ENCODE measurements at regions not wholly inside any gene's neighbourhood (a gene's known extent, or its start where the extent isn't known, plus 50 kb on each side); places are given as distances from the start of the nearest gene placed in this dataset.

GRCh38 chr3:88209356-88209755, 59.6 kb downstream of the C3orf38 start:
- Histone ChIP-seq H3K36me3 (replicated peaks; ENCODE audit: control insufficient read depth, insufficient read depth, low read length) (no peaks in the 10 kb centered on the region), H3K4me3 (ENCODE audit: insufficient read depth, low read depth, low read length) (no peak overlapping the region), H3K27me3 (ENCODE audit: control insufficient read depth, insufficient read depth, low read length) (no peaks in the 10 kb centered on the region)
- no peak for DNase-seq

DNA sequence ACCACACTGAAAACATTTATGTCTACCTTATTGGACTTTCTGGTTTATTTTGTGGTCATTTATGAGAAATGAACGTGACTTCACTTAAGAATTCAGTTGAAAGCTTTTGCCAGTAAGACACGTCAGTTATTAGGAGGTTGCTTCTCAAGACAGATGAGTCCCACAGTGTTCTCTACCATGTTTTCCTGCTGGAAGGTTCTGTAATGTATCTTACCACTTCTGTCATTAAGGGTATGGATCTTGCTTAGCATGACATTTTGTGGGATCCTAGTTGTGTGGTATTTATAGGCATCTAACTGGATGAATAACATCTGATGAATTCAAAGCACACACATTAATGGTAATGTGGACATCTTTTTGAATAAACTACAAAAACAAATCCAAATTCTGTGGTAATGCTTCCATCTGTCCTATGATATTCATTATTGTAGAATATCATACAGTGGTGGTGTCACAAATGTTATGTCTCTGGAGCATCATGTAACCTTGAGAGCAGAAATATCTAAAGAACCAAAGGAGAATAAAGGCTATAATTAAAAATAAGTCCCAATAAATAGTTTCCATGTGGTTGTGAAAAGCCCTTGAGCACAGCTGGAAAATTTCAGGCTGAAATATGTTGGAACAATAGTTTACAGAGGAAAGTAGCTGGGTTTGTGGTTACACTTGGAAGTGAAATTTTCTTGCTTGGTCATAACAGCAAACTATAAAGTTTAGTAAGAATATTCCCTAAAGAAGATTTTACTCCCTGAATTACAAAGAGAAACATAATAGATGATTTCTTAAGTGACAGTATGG, 61.5 kb downstream of the C3orf38 start:
- H3K27me3 ChIP-seq (ENCODE audit: control insufficient read depth, insufficient read depth, low read length): no peaks in the 10 kb centered on the region
- no peak overlapping the region for H3K4me3 ChIP-seq (ENCODE audit: insufficient read depth, low read depth, low read length)
- DNase-seq: no peak
- no peaks in the 10 kb centered on the region for H3K36me3 ChIP-seq (replicated peaks; ENCODE audit: control insufficient read depth, insufficient read depth, low read length)

DNA sequence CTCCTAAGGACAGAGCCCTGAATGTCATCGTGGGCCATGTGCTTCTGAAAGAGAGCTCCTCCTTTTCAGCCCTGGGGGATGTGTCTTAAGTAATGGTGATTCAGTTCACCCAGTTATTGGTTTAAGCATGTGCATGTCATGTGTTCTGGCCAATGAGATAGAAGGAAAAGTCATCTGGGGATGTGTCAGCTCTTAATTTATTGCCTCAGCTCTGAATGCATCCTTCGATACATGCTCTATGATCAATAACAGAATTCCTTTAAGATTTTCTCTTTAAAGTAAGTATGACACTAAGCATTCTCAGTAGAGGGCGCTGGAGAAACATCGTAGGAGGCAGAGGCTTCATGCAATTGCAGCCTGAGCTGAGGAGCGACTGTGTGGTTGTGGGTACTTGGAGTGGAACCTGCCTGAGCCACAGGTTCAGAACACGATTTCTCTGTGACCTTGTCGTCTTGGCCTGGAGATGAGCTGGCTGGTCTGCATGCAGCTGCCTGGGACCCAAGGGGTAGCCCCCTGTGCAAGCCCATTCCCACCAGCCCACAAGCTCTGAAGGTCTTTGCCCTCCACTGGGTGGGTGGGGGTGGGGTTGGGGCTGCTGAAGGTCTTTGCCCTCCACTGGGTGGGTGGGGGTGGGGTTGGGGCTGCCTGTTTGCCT, 69.5 kb downstream of the C3orf38 start:
- H3K27me3 ChIP-seq (ENCODE audit: control insufficient read depth, insufficient read depth, low read length): no peaks in the 10 kb centered on the region
- DNase-seq: peak; percentile 65
- H3K4me3 ChIP-seq (ENCODE audit: insufficient read depth, low read depth, low read length): no peak overlapping the region
- no peaks in the 10 kb centered on the region for H3K36me3 ChIP-seq (replicated peaks; ENCODE audit: control insufficient read depth, insufficient read depth, low read length)

DNA sequence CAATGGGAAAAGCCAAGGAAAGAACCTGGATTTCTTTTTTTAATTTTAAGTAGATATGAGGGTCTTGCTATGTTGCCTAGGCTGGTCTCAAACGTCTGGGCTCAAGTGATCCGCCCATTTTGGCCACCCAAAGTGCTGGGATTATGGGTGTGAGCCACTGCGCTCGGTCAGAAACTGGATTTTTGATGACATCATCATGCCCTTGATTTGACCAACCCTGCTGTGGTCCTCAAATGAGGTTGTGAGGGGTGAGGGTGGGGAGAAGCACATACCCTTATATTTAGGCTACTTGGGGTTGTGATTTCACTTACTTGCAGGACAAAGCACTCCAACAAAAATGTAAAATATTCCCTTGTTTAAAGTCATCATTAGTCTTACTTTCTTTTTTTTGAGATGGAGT, 70.4 kb downstream of the C3orf38 start:
- Histone ChIP-seq H3K27me3 (ENCODE audit: control insufficient read depth, insufficient read depth, low read length) (no peaks in the 10 kb centered on the region), H3K4me3 (ENCODE audit: insufficient read depth, low read depth, low read length) (no peak overlapping the region), H3K36me3 (replicated peaks; ENCODE audit: control insufficient read depth, insufficient read depth, low read length) (no peaks in the 10 kb centered on the region)
- DNase-seq: no peak

- DNase-seq: no peak
Observed at GRCh38 chr3:88221726-88222125, 72.0 kb downstream of the C3orf38 start.

DNA sequence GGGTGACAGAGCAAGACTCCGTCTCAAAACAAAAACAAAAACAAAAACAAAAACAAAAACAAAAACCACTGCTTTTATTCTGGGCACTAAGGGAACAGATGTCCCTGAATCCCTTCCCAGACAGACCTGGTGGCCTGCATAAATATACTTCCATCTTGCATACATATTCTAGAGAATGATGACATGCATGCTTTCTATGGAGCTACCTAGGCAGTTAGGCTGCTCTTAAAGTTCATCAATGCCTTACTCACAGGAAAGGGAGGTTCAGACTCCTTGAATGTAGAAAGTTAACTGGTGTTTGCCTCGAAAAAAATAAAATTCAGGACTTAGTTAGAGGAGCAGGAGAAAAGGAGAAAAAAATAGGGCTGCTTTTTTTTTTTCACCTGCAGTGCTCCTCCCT, 72.6 kb downstream of the C3orf38 start:
- Histone ChIP-seq H3K27me3 (ENCODE audit: control insufficient read depth, insufficient read depth, low read length) (no peaks in the 10 kb centered on the region), H3K4me3 (ENCODE audit: insufficient read depth, low read depth, low read length) (no peak overlapping the region), H3K36me3 (replicated peaks; ENCODE audit: control insufficient read depth, insufficient read depth, low read length) (no peaks in the 10 kb centered on the region)
- DNase-seq: no peak

More at GRCh38 chr3:88221726-88222125, 72.0 kb downstream of the C3orf38 start:
- no peak overlapping the region for H3K4me3 ChIP-seq (ENCODE audit: insufficient read depth, low read depth, low read length)
- no peaks in the 10 kb centered on the region for H3K36me3 ChIP-seq (replicated peaks; ENCODE audit: control insufficient read depth, insufficient read depth, low read length)
- no peaks in the 10 kb centered on the region for H3K27me3 ChIP-seq (ENCODE audit: control insufficient read depth, insufficient read depth, low read length)

DNA sequence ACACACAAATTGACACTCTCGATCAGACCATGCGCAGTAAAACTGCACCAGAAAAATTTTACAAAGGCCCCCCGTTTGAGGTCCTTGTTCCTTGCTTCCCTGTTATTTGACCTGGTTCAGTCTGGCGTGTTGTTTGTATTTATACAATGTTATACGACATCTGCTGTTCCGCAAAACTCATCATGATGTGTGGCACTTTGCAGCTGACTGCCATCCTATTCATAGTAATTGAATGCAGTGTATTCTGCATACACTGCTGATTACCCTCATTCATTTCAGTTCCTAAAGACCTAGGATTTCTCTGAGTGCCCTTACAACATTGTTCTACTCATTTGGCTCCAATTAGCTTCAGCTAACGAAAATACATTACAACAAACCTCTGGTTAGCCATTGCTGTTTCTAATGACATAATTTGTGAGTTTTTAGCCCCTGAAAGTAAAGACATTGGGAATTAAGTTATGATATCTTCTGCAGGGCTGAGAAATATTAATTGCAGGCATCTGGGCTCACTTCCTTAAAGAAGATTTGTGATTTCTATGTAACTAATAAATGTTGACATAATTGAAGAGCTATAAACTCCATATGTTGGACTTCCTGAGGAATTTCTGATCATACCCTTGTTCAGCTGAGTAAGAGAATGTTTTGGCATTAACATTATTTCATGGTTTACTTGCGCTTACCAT, 75.7 kb downstream of the C3orf38 start:
- H3K27me3 ChIP-seq (ENCODE audit: control insufficient read depth, insufficient read depth, low read length): no peaks in the 10 kb centered on the region
- no peak overlapping the region for H3K4me3 ChIP-seq (ENCODE audit: insufficient read depth, low read depth, low read length)
- DNase-seq: no peak
- no peaks in the 10 kb centered on the region for H3K36me3 ChIP-seq (replicated peaks; ENCODE audit: control insufficient read depth, insufficient read depth, low read length)

DNA sequence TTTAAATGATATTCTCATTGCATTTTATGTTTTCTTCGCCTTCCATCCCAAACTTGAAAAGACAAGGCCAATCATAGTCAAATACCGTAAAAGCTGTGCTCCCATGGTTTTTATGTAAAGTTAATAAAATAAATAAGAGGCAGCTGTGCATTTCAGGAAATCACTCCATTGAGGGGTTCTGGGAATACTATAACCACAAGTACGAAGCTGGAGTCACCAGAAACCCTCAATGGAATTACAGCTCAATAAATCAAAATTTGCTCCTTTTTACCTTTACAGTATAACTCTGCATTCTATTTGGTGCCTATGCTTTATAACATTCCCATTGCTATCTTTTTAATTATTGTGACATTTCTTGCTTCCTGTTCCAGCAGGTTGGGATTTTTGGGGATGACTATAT, 77.2 kb downstream of the C3orf38 start:
- Histone ChIP-seq H3K4me3 (ENCODE audit: insufficient read depth, low read depth, low read length) (no peak overlapping the region), H3K36me3 (replicated peaks; ENCODE audit: control insufficient read depth, insufficient read depth, low read length) (no peaks in the 10 kb centered on the region), H3K27me3 (ENCODE audit: control insufficient read depth, insufficient read depth, low read length) (no peaks in the 10 kb centered on the region)
- no peak for DNase-seq

DNA sequence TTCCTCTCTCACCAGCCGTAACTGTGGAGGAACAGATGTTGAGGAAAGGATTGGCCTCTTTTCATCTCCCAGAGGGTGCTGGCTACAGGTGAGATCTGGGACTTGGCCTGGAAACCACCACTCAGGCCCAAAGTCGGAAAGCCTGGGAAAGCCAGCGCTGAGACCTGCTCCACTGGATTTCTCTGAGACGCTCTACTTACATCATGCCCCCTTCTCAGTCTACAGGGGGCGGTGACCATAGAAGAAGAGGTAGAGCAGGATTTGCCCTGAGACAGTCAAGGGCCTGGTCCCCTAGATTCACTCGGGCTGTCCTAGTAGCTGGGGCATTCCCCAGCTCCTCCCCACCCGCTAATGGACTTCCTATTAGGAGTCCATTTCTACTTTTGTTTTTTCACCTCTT, 80.9 kb downstream of the C3orf38 start:
- no peak for DNase-seq
- no peaks in the 10 kb centered on the region for H3K36me3 ChIP-seq (replicated peaks; ENCODE audit: control insufficient read depth, insufficient read depth, low read length)
- no peaks in the 10 kb centered on the region for H3K27me3 ChIP-seq (ENCODE audit: control insufficient read depth, insufficient read depth, low read length)
- H3K4me3 ChIP-seq (ENCODE audit: insufficient read depth, low read depth, low read length): no peak overlapping the region

DNA sequence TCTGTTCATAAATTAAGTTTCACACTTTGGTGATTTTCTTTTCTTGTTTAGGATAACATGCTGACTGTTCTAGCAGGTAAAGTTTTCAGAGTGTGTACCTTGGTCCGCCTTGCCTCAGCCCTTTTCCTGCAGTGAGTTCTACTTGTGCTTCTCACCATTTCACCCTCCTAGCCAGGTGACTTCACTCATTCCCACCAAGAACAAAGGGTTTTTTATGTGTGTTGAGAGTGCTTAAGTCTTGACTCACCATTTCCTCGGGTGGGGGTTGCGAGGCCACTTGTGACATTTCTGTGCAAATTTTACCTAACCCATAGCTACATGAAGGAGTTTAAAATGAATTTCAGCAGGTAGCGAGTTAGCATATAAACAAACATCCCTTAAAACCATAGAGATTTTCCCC, 81.4 kb downstream of the C3orf38 start:
- no peak for DNase-seq
- H3K36me3 ChIP-seq (replicated peaks; ENCODE audit: control insufficient read depth, insufficient read depth, low read length): no peaks in the 10 kb centered on the region
- no peak overlapping the region for H3K4me3 ChIP-seq (ENCODE audit: insufficient read depth, low read depth, low read length)
- no peaks in the 10 kb centered on the region for H3K27me3 ChIP-seq (ENCODE audit: control insufficient read depth, insufficient read depth, low read length)

DNA sequence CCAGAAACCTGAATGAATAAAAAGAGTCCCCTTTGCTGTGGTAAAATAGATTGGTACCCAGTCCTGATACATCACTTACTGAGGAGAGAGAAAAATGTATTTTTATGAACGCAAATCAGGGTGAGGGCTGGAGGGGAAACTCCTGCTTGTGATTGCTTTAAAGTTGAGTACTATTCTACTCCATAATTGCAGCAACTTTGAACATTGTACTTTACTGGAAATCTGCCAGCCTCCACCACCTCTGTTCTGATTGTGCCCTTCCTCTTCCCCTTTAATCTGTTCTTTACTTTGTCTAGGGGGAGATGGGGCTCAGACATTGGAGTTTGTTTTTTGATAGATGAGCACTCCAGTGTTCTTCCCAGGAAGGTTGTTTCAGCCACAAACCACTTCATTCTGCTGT, 81.9 kb downstream of the C3orf38 start:
- H3K27me3 ChIP-seq (ENCODE audit: control insufficient read depth, insufficient read depth, low read length): no peaks in the 10 kb centered on the region
- H3K4me3 ChIP-seq (ENCODE audit: insufficient read depth, low read depth, low read length): no peak overlapping the region
- H3K36me3 ChIP-seq (replicated peaks; ENCODE audit: control insufficient read depth, insufficient read depth, low read length): no peaks in the 10 kb centered on the region
- DNase-seq: no peak

DNA sequence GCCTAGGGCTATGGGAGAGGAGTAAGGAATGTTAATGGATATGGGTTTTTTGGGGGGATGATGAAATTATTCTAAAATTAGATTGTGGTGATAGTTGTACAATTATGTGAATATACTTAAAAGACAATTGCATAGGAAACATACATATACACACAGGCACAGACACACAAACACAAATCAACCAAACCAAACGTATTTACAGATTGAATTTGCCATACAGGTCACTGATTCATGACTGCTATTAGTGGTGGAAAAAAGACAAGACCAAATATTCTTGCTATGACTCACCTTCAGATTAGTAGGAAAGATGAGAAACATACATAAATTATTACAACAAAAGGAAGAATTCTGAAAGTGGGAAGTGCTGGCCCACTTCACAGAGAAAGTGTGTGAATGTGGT, 85.3 kb downstream of the C3orf38 start:
- no peak for DNase-seq
- Histone ChIP-seq H3K4me3 (ENCODE audit: insufficient read depth, low read depth, low read length) (no peak overlapping the region), H3K36me3 (replicated peaks; ENCODE audit: control insufficient read depth, insufficient read depth, low read length) (no peaks in the 10 kb centered on the region), H3K27me3 (ENCODE audit: control insufficient read depth, insufficient read depth, low read length) (no peaks in the 10 kb centered on the region)

GRCh38 chr3:88239870-88240269, 90.1 kb downstream of the C3orf38 start:
- no peaks in the 10 kb centered on the region for H3K36me3 ChIP-seq (replicated peaks; ENCODE audit: control insufficient read depth, insufficient read depth, low read length)
- no peak overlapping the region for H3K4me3 ChIP-seq (ENCODE audit: insufficient read depth, low read depth, low read length)
- DNase-seq: no peak
- no peaks in the 10 kb centered on the region for H3K27me3 ChIP-seq (ENCODE audit: control insufficient read depth, insufficient read depth, low read length)

- Histone ChIP-seq H3K4me3 (ENCODE audit: insufficient read depth, low read depth, low read length) (no peak overlapping the region), H3K36me3 (replicated peaks; ENCODE audit: control insufficient read depth, insufficient read depth, low read length) (no peaks in the 10 kb centered on the region), H3K27me3 (ENCODE audit: control insufficient read depth, insufficient read depth, low read length) (no peaks in the 10 kb centered on the region)
- DNase-seq: no peak
Observed at GRCh38 chr3:88248658-88249057, 98.9 kb downstream of the C3orf38 start.

GRCh38 chr3:88259045-88259444, 109.3 kb downstream of the C3orf38 start:
- no peaks in the 10 kb centered on the region for H3K36me3 ChIP-seq (replicated peaks; ENCODE audit: control insufficient read depth, insufficient read depth, low read length)
- H3K4me3 ChIP-seq (ENCODE audit: insufficient read depth, low read depth, low read length): no peak overlapping the region
- H3K27me3 ChIP-seq (ENCODE audit: control insufficient read depth, insufficient read depth, low read length): no peaks in the 10 kb centered on the region; the same call in 1 of the 2 replicates
- DNase-seq: no peak
